GM18873 (cell line): ENCODE measurements at regions not wholly inside any gene's neighbourhood (a gene's known extent, or its start where the extent isn't known, plus 50 kb on each side); places are given as distances from the start of the nearest gene placed in this dataset.
"Not testable (repeated sequence)": the region's sequence is repeated elsewhere in the genome, so short reads cannot be mapped to it uniquely, and the experiment has no call there.

Experiments used
- ATAC-seq: cut with Tn5 transposase; IDR thresholded peaks from one replicate; pipeline ENCODE4 v1.9.1; 2021; ENCODE audit warnings: mild to moderate bottlenecking, moderate library complexity, moderate number of reproducible peaks; ENCODE audit not compliant: unreplicated experiment, low FRiP score

GRCh38 chr15:79492065-79492464, 59.9 kb downstream of the MINAR1 start:
- ATAC-seq = no peak

GRCh38 chr15:79494384-79494909, 62.3 kb downstream of the MINAR1 start:
- ATAC-seq = no peak

- no peak for ATAC-seq
Observed at GRCh38 chr15:79494963-79495755, 63.0 kb downstream of the MINAR1 start.

- ATAC-seq = no peak
Observed at GRCh38 chr15:79495775-79496174, 63.6 kb downstream of the MINAR1 start.

GRCh38 chr15:79496838-79497237, 64.7 kb downstream of the MINAR1 start:
- no peak for ATAC-seq

GRCh38 chr15:79501086-79501485, 69.0 kb downstream of the MINAR1 start:
- no peak for ATAC-seq

- no peak for ATAC-seq
Observed at GRCh38 chr15:79505956-79506355, 73.8 kb downstream of the MINAR1 start.

- ATAC-seq = not testable (repeated sequence)
Observed at GRCh38 chr15:79512844-79513243, 80.7 kb downstream of the MINAR1 start.

GRCh38 chr15:79513417-79513816, 81.3 kb downstream of the MINAR1 start:
- no peak for ATAC-seq

GRCh38 chr15:79513940-79514339, 81.8 kb downstream of the MINAR1 start:
- no peak for ATAC-seq

- ATAC-seq = no peak
Observed at GRCh38 chr15:79515300-79516027, 83.3 kb downstream of the MINAR1 start.

- ATAC-seq = no peak
Observed at GRCh38 chr15:79516155-79516554, 84.0 kb downstream of the MINAR1 start.

GRCh38 chr15:79516646-79517045, 84.5 kb downstream of the MINAR1 start:
- no peak for ATAC-seq

- ATAC-seq = no peak
Observed at GRCh38 chr15:79519628-79520027, 87.5 kb downstream of the MINAR1 start.

- no peak for ATAC-seq
Observed at GRCh38 chr15:79520654-79521053, 88.5 kb downstream of the MINAR1 start.

- no peak for ATAC-seq
Observed at GRCh38 chr15:79522656-79523055, 90.5 kb downstream of the MINAR1 start.

- no peak for ATAC-seq
Observed at GRCh38 chr15:79523266-79523665, 91.1 kb downstream of the MINAR1 start.

GRCh38 chr15:79524531-79524930, 92.4 kb downstream of the MINAR1 start:
- no peak for ATAC-seq

- no peak for ATAC-seq
Observed at GRCh38 chr15:79526376-79526775, 94.2 kb downstream of the MINAR1 start.

- no peak for ATAC-seq
Observed at GRCh38 chr15:79527821-79528220, 95.7 kb downstream of the MINAR1 start.

- ATAC-seq = no peak
Observed at GRCh38 chr15:79529157-79529785, 97.1 kb downstream of the MINAR1 start.
